ENCODE measurements at regions not wholly inside any gene's neighbourhood (a gene's known extent, or its start where the extent isn't known, plus 50 kb on each side); places are given as distances from the start of the nearest gene placed in this dataset.

- TF ChIP-seq CTCF (conservative IDR thresholded peaks at IDR 0.05 in 1 of 2, IDR thresholded peaks at IDR 0.05 in 1 of 2; ENCODE audit: extremely low read depth in 1 of 2, insufficient read depth in 1 of 2, low read depth in 1 of 2, low read length in 2 of 2) (no peak), EZH2 (IDR thresholded peaks at IDR 0.05; ENCODE audit: borderline replicate concordance, low read length) (no peak)
Measured at GRCh38 chr18:65464361-65464760, 286.5 kb upstream of the CDH7 start.

All from mammary epithelial cell (primary cell).